HCT116 (cell line): ENCODE measurements at regions not wholly inside any gene's neighbourhood (a gene's known extent, or its start where the extent isn't known, plus 50 kb on each side); places are given as distances from the start of the nearest gene placed in this dataset.

Experiments
- CTCF ChIP-seq, 3 experiments: fragments of 200-600 bp in 1 of 3; sonication (generic) in 1 of 3; IDR thresholded peaks in 2 of 3; conservative IDR thresholded peaks in 1 of 3; 2 replicates each; pipeline ENCODE4 v1.5.1; 2012 to 2017; ENCODE audit warnings: low read depth in 2 of 3, low read length in 2 of 3, antibody characterized with exemption in 1 of 3, borderline replicate concordance in 1 of 3, control low read depth in 1 of 3, mild to moderate bottlenecking in 1 of 3, mixed read lengths in 1 of 3, mixed run types in 1 of 3, moderate library complexity in 1 of 3; ENCODE audit not compliant: insufficient read depth in 1 of 3
- POLR2A ChIP-seq: IDR thresholded peaks from 2 replicates; pipeline ENCODE4 v1.7.0; 2011; ENCODE audit warnings: borderline replicate concordance; ENCODE audit not compliant: insufficient read depth, insufficient read length; ENCODE audit errors: extremely low read depth
- POLR2AphosphoS5 ChIP-seq: IDR thresholded peaks from 2 replicates; pipeline ENCODE4 v1.6.1; 2011; ENCODE audit warnings: mild to moderate bottlenecking, low read depth, low read length, moderate library complexity
- TF ChIP-seq, protein P1 (sequence below): IDR thresholded peaks from 2 replicates; pipeline ENCODE4 v1.6.1; 2012; ENCODE audit warnings: low read depth

DNA sequence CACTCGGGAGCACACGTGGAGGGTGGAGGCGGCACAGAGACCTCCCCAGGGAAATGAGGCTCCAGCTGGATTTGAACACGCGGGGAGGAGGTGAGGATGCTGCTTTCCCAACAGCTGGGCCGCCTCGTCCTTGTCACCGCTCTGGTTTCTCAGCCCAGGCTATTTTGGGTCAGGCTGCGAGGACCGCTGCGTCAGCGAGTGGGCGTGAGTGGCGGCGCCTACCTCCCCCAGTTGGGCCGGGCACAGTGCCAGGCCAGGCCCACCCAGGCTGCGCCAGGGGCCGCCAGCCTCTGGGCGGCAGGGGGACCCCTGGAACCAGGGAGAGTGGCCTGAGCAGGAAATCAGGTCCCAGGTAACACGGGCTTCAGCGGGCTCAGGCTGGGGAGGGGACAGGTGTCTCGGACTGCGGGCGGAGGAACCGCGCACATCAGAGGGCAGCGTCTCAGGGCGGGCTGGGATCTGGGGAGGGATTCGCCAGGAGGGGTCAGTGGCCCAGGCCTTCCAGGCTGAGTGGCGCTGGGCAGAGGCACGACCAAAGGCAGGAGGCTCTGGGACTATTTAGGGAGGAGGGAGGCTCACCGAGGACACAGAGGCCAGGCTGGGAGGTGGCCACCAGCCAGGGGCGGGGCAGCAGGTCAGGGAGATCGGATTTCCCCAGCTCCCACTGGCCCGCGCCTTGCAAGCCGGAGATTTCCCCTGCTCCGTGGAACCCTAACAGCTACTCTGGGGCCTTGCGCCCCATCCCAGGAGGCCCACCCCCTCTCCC is 125.2 kb upstream of the RET start:
- no peak for TF ChIP-seq CTCF (IDR thresholded peaks at IDR 0.05 in 2 of 3, conservative IDR thresholded peaks at IDR 0.05 in 1 of 3; ENCODE audit: borderline replicate concordance in 1 of 3, insufficient read depth in 1 of 3, low read depth in 2 of 3, low read length in 2 of 3)
- no peak for TF ChIP-seq POLR2AphosphoS5
- TF ChIP-seq POLR2A, result no peak
- TF ChIP-seq, protein P1, sequence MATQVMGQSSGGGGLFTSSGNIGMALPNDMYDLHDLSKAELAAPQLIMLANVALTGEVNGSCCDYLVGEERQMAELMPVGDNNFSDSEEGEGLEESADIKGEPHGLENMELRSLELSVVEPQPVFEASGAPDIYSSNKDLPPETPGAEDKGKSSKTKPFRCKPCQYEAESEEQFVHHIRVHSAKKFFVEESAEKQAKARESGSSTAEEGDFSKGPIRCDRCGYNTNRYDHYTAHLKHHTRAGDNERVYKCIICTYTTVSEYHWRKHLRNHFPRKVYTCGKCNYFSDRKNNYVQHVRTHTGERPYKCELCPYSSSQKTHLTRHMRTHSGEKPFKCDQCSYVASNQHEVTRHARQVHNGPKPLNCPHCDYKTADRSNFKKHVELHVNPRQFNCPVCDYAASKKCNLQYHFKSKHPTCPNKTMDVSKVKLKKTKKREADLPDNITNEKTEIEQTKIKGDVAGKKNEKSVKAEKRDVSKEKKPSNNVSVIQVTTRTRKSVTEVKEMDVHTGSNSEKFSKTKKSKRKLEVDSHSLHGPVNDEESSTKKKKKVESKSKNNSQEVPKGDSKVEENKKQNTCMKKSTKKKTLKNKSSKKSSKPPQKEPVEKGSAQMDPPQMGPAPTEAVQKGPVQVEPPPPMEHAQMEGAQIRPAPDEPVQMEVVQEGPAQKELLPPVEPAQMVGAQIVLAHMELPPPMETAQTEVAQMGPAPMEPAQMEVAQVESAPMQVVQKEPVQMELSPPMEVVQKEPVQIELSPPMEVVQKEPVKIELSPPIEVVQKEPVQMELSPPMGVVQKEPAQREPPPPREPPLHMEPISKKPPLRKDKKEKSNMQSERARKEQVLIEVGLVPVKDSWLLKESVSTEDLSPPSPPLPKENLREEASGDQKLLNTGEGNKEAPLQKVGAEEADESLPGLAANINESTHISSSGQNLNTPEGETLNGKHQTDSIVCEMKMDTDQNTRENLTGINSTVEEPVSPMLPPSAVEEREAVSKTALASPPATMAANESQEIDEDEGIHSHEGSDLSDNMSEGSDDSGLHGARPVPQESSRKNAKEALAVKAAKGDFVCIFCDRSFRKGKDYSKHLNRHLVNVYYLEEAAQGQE, result no peak
